NCI-H226 (cell line): ENCODE measurements at regions not wholly inside any gene's neighbourhood (a gene's known extent, or its start where the extent isn't known, plus 50 kb on each side); places are given as distances from the start of the nearest gene placed in this dataset.
"Not testable (repeated sequence)": the region's sequence is repeated elsewhere in the genome, so short reads cannot be mapped to it uniquely, and the experiment has no call there.

Source experiments
- DNase-seq: peaks from one replicate; pipeline ENCODE4 v3.0.0-alpha.2; 2015

DNA sequence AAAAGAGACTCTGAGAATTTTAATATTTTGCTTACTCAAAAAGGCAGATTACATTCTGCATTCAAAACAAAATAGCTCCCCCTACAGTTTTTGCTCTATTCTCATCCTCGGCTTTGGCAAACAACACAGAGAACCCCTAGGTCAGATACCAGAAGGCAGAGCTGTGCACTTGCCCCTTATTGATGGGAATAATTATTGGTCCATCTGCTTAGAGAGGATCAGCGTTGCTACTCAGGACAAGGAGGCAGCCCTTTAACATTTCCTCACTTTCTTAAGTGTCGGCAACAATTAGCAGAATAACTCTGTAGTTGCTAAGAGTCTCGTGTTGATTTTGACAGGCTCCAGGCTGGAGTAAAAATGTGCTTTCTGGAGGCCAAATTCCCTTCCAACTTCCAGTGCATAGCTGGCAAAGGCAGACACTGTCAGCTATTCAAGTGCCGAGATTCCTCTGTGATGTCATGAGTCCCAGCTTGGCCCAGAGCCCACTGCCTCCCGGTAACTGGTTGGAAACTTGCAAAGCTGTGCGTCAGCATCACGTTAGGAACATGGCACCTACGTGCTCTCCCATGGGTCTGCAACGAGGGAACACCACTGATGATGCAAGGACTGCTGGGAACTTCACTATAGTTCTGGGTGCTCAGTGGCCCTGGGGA lies 482.7 kb upstream of the ADAMTS9 start:
- peak; percentile 20 for DNase-seq

DNA sequence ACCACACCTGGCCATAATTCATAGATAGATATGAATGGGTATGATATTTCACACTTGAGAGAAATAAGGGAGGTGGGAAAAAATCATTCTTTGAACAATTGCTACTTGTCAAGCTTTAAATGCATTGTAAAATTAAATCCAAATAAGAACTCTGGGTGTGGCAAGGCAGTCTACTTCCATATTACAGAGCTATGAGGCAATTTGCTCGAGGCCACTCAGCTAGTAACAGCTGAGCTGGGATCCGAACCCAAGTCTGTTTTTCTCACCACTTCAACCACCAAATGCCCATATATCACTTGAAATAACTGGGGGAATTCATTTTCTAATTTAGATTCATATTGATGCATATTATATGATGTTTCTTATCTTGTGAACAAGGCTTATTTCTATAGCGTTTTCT lies 482.2 kb upstream of the ADAMTS9 start:
- DNase-seq: no peak

DNA sequence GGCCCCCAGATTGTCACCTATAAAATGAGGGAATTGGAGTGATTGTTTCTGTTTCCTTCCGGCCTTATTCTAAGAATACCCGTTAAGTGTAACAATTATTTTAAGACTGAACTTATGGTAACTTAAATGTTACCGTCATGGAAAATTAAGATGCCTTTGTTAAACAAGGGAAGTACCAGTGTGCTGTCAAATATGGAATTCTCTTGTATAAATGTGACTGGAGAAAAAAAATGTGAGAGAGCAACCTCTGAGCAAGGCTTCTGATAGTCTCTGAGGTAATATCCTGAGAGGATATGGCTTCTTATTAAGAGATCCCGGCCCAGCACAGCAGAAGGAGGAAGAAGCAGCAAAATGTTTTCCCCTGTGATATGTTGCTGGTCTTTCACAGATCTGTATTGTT lies 480.7 kb upstream of the ADAMTS9 start:
- no peak for DNase-seq

DNA sequence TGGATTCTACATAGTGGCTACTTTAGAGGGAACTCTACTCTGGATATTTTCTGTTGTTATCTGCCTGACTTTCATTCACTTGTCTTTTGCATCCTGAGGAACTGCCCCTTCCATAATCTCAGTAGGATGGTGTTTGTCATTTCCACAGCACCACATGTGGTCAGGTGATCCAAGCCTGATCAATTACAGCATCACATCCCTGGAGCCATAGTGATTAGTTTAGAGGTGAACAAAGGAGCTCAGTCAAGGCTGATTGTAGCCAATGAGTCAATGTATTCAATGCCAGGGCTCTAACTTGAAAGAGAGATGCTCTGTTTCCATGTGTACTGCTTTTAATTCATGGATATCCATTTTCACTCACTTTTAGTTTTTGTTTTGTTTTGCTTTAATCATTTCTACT lies 478.7 kb upstream of the ADAMTS9 start:
- DNase-seq: no peak

DNA sequence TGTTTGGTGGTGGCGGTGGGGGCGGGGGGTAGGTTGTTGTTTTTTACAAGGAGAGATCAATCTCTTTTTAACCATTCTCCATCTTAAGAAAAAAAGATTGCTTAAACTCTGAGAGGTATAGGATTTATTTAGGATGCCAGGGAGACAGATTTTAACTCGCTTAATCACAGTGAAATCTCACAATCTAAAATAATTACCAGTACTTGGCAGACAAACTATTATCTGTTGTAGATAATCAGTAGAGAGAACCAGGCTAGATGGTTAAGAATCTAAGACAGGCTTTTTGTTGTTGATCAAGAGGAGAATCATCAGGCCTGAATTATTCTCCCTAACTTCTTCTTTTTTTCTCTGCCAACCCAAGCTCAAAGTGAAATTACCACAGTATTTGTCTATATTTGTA lies 470.2 kb upstream of the ADAMTS9 start:
- DNase-seq: no peak

DNA sequence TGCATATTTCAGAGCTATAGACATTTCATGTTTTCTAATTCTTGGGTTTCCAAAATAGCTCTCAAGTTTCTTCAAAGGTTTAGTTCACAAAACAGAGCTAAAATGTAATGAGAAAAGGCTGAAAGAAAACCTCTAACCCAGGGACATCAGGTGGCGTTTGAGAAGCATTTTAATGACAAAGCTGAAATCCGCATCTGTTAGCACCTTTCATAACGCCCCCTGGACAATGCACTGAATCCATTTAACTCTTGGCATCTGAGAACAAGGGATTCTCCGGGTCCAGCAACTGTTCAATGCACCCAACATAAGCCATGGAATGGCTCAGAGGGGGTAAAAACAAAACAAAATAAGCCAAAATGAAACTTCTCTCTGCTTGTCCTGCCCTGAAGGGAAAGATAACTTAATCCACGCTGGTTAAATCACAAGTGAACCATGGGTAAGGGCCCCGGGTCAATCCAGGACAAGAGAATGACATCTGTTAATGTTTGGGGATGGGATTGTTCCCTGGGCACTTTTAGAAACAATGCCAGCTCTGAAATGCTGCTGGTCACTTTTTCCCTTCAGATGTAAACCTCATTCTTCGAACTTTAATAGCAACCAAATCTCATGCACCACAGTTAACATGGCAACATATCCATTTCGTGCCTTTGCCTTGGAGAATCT lies 466.2 kb upstream of the ADAMTS9 start:
- no peak for DNase-seq

DNA sequence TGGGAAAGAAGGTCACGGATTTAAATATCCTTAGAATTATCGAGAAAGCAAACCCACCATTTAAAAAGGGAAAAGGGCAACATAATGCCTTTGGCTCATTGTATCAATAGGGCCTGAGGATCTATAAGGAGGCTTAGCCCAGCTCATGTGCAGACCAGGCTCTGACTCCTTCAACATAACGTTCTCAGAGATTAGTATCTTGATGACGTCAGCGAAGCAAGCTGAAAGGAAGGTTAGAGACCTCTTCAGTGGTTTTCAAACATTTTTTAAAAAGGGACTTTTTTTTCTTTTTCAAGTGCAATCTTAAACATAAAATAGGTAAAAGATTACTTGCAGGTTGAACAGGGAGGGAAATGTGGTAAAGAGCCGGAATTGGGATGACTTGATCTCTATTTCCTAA lies 463.9 kb upstream of the ADAMTS9 start:
- no peak for DNase-seq

DNA sequence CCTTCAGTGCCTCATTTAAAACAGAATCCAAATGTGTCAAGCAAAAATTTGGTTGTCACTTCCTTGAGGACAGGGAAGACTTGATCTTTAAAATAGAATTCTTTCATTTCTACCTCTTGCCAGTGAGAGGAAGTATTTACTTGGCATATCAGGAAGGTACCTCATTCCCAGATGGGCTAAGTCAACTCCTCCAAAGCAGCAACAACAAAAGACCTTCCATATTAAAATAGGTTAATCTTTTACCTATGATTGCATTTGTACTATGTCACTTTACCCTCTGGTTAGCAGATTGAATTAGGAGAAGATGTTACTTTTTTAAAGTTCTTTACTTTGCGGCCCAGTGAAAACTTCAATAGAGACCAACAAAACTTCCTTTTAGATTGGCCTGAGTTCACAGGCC lies 462.1 kb upstream of the ADAMTS9 start:
- no peak for DNase-seq

DNA sequence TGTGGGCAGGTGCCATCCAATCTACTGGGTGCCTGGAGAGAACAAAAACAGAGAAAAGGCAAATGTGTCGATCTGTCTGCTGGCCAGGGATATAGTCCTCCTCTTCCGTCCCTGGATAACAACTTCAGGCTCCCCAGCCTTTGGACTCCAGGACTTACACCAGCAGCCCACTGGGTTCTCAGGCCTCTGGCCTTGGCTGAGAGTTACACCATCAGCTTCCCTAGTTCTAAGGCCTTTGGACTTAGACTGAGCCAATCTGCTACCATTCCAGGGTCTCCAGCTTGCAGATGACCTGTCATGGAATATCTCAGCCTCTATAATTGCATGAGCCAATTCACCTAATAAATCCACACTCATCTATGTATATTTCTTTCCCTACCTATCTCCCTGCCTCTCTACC lies 460.9 kb upstream of the ADAMTS9 start:
- DNase-seq: no peak

DNA sequence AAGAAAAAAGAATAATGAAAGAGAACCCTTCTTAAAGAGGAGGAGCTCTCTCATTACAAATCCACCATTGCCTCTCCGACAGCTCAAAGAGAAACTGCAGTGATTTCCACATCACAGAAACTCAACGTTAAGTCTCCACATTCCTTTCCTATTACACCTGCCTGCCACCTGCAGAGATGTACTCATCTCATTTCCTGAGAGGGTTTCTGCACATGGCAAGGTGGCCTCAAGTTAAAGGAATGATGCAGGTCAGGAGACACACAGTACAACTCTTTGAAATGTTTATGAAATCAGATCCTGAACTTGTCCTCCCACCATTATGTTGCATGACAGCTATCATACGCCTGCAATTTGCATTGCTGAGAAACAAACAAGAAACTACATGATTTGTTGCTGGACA lies 458.4 kb upstream of the ADAMTS9 start:
- DNase-seq: peak; percentile 93

DNA sequence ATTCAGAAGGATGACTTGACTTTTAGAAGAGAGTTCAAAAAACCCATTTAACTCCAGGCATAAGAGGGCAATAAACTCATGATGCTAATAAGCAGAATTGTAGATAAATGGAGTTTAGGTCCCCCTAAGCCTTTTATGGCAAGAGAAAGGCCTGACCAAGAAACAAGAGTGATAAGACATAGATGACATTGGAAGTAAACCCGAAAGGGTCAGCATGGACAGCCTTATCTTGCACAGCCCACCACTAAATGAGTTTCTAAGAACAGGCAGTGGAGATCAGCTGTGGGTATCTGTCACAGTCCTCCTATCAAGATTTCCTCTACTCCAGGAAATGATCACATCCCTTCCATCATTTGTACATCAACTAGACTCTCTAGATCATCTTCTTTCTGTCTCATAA lies 457.9 kb upstream of the ADAMTS9 start:
- DNase-seq: no peak

DNA sequence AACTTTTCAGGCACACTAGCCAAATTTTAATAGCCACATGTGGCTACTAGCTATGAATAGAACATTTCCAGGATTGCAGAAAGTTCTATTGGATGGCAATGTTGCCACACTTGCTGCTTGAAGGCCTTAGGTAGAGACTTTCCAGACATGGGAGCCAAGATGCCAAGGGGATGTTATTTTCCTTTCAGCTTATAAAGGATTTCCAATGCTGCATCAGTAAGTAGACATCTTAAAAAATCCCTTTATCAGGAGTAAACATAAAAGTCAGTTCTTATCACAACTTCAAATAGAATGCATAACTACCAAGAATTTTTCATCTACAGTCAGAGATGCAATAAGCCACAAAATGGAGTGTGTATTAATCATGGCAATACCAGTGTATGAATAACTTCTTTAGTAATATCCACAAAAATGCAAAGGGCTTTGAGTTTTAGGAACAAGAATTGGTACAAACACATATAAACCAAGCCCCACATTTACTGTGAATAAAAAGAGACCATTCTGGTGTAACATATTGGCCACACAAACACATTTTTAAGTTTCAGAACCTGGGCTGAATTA lies 457.1 kb upstream of the ADAMTS9 start:
- peak; percentile 75 for DNase-seq

DNA sequence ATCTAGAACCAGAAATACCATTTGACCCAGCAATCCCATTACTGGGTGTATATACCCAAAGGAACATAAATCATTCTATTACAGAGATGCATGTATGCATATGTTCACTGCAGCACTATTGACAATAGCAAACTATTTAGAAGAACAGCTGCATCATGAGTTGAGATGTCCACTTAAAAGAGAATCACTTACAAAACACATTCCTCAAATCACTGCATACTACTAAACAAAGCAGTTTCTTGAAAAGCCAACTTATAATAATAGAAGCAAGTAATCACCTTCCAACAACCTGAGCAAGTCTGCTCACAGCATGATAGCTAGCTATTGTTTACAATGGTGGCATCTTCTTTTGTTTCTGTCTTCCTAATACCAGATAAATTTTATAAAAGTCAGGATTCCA lies 454.7 kb upstream of the ADAMTS9 start:
- DNase-seq: no peak

DNA sequence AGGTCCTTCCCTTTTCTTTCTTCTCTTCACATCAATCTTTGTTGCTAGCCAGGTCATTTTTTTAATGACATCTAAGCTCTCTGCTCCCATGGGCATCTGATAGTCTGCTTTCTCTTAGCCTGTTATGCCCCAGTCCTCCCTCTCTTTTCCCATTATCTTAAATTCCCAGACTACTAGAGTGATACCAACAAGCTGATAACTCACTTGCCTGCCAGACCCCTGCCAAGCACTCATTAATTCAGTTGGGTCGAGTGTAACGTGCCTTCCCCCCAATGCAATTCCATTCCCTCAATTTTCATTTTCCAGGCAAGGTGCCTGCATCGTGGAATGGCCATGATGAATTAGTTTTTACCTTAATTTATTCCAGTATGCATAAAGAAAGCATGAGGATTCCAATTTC lies 450.8 kb upstream of the ADAMTS9 start:
- DNase-seq: no peak

DNA sequence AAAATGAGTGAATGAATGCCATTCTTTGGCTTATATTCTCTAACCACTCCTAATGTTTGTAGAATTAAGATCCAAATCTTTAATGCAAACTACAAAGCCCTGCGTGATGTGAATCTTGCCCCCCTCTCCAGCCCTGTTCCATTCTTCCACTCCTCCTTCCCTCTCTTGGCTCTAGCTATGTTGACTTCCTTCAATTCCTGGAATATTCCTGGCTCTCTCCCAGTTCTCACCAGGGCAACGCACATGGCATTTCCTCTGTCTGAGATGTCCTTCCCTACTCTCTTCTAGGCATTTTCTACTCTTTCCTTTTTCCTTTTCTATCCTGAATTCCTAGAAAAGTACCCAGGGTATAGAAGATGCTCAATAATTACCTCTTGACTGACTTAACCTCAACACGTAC lies 446.0 kb upstream of the ADAMTS9 start:
- peak; percentile 51 for DNase-seq

DNA sequence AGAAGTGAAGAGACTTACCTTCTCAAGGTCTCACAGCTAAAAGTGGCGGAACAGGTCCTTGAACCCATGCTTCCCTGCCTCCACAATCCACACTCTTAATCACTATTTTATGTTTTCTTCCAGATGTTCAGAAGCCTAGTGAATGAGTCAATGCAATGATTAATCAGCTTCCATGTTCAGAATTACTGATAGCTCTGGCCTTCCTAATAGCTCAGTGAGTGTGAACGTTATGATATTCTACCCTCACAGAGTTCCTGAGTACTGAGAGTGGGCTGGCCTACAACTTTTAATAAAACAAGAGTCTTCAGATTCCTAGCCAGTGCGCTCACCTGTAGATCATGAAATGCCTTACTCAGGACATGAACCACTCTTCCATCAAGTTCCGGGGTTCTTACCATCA lies 443.0 kb upstream of the ADAMTS9 start:
- DNase-seq: peak; percentile 34

DNA sequence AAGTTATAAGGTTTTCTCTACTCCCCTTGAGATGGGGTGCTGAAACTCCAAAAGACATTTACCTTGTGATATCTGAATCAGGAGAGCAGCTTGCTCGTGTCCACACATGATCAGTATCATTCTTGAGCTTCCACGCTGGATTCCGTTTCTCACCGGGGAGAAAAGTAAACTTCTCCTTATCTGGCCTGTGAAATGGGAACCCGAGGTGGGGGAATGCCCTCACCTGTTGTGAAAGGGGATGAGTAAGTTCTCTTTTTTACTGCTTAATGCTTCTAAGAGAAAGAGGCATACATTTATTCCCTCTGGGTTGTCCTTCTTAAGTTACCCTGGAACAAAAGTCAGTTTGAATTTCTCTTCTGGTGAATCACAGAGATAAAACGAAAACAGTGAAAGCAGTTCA lies 440.5 kb upstream of the ADAMTS9 start:
- DNase-seq: peak; percentile 8

DNA sequence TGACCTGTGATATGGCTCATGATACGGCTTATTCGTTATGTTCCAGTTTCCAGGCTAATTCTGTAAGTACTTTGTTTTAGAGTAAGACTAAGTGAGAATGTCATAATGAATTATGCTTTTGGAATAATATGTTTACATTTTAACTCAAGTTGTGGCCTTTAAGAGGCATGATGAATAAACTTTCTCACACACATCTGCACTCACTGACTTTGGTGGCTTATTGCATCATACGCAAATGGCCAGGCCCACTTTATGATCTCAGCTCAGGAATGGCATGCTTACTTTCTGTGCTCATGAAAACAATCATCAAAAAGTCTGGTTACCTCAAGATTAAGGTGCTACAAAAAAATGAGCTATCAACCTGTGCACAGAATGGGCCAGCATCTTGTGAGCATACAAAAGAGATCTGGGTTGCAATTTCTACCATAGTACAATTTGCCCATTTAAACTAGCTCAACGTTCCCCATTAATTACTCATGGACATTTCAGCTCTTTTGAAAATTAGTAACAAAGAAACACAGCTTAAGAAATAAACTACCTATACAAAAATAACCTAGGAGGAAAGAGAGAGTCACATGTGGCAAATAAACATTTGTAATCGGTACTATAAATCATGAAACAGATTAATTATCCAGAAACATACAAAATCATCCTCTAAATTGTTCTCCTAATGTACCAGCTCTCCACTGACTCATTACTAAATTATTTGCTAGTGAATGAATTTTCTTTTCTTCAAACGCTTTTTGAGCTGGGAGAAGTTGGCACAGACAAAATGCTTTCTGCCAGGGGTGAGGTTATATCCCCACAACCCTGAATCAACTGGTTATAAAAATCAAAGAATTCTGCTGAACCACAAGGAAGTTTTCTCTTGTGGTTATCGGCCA lies 439.0 kb upstream of the ADAMTS9 start:
- DNase-seq: peak; percentile 81

DNA sequence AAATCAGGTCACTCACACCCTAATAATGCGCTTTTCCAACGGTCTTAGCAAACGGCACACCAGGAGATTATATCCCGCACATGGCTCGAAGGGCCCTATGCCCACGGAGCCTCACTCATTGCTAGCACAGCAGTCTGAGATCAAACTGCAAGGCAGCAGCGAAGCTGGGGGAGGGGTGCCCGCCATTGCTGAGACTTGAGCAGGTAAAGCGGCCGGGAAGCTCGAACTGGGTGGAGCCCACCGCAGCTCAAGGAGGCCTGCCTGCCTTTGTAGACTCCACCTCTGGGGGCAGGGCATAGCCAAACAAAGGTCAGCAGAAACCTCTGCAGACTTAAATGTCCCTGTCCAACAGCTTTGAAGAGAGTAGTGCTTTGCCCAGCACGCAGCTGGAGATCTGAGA lies 432.4 kb upstream of the ADAMTS9 start:
- not testable (repeated sequence) for DNase-seq

DNA sequence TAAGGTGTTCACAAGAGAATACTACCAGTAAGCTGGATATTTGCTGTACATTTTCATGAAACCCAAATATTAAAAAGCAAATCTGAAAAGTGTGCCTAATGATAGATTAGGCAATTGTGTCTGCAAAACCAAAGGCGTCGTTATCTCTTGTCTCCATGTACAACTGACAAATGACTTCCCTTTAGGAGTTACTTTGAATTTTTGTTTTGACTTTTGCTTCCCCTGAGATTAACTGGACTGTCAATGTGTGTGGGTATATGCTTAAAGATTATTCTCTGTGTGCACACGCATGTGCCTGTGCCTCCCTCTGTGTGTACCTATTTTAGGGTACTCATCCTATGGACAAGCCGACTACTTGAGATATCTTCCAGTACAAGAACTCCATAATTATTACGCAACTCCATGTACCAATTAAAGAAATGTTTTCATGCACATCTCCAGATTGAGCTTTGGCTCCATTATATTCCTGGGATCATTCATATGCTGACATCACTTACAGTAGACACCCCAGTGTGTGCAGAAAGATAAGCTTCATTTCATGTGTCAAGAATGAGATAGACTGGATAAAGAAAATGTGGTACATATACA lies 431.2 kb upstream of the ADAMTS9 start:
- DNase-seq: no peak

DNA sequence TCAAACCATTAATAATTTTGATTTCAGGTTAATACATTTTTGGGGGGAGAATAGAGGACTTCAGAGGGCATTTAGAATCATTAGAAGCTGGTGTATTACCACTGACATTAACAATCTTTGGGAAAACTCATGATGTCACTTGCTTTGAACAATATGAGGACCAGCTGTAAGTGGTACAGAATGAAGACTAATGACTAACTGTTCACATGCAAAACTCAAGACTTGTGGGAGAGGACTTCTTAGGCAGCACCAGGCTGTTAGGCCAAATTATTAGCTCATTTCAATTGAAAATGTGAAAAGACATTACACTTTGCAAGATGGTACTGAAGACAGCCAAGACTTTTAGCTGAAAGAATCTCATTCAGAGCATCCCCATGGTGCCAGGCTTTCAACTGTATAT lies 426.2 kb upstream of the ADAMTS9 start:
- DNase-seq: no peak

DNA sequence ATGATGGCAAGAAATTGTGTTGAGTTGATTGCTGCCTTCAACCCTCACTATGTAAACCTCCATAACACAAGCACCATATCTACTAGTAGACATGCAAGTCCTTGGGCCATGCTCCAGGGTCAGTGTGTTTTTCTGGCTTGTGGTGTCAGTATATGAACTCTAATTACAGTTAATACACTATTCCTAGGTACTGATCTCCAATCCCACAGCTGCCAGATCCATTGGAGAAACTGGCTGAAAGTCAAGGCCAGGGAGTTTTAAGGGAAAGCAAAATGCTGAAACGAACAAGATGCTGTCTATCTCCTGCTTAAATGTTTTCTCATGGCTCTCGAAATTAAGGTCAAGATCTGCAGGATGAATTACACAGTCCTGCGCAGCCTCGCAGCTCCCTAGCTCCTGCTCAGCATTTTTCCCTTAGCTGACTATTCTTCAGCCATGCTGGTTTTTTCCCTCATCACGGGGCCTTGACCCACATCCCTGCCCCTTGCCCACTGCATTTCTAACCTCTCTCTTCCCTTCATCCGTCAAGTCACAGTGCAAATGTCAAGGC lies 425.0 kb upstream of the ADAMTS9 start:
- DNase-seq: no peak

DNA sequence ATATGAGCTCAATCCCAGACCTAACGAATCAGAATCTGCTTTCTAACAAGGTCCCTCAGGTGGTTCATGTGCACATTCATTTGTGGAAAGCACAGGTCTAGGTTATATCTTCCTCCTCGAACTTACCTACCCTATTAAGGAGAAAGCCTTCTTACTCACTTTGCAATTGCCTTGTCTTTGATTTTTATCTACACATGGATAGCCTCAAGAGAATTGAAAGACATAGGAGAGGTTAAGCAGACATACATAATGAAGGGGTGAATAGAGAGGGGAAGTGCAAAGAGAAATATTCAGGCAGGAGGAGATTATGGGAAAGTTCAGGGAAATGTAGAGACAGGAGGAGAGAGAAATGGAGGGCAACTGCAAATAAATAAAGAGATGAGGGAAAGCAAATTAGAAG lies 422.9 kb upstream of the ADAMTS9 start:
- no peak for DNase-seq
